Panc1 (cell line): ENCODE measurements at regions not wholly inside any gene's neighbourhood (a gene's known extent, or its start where the extent isn't known, plus 50 kb on each side); places are given as distances from the start of the nearest gene placed in this dataset.

Experiments
- ATAC-seq: fragments of 200-7000 bp; cut with Tn5 transposase; 2 replicates; pipeline ENCODE4 v1.9.1; 2020; ENCODE audit warnings: mild to moderate bottlenecking, moderate library complexity
- BruUV-seq: library from RNA; stranded (reverse); fragments of 400-500 nt; replicated peaks from 2 replicates; lab custom pipeline; 2021; lab: Mats Ljungman, UMichigan
- CTCF ChIA-PET: fragments of 300-600 bp; sonication (Branson Sonifier 250); formaldehyde crosslinking; loops from one replicate; lab custom pipeline; 2022; ENCODE audit warnings: antibody characterized with exemption; lab: Charles Lee
- POLR2A ChIA-PET: fragments of 300-600 bp; sonication (Branson Sonifier 250); formaldehyde crosslinking; loops from one replicate; lab custom pipeline; 2022; ENCODE audit warnings: antibody characterized with exemption; lab: Charles Lee
- DNase-seq: peaks from one replicate; pipeline ENCODE4 v3.0.0-alpha.2; 2010; ENCODE audit warnings: low read depth, low spot score
- H3K27ac ChIP-seq: 2 replicates; pipeline ENCODE4 v1.5.1; 2011; ENCODE audit warnings: mild to moderate bottlenecking, low read length, inconsistent platforms
- H3K27me3 ChIP-seq: fragments of 200-500 bp; sonication (Bioruptor generic); 2 replicates; pipeline ENCODE4 v1.6.0; 2014; ENCODE audit warnings: low read length, inconsistent platforms; ENCODE audit not compliant: control insufficient read depth, insufficient read depth
- H3K36me3 ChIP-seq: fragments of 200-500 bp; sonication (Bioruptor generic); 2 replicates; pipeline ENCODE4 v1.5.1; 2014; ENCODE audit warnings: inconsistent platforms, mild to moderate bottlenecking, low read length, moderate library complexity; ENCODE audit not compliant: control insufficient read depth, insufficient read depth
- H3K4me1 ChIP-seq: 2 replicates; pipeline ENCODE4 v1.5.1; 2011; ENCODE audit warnings: inconsistent platforms, mild to moderate bottlenecking, low read length, moderate library complexity; ENCODE audit not compliant: control insufficient read depth, insufficient read depth
- H3K4me3 ChIP-seq, 2 experiments: 2 replicates each; pipeline ENCODE4 v1.5.1; 2011 to 2012; ENCODE audit warnings: low read depth in 2 of 2, low read length in 2 of 2, mild to moderate bottlenecking in 2 of 2, inconsistent platforms in 1 of 2, moderate library complexity in 1 of 2
- H3K9me3 ChIP-seq: fragments of 200-500 bp; sonication (Bioruptor generic); 2 replicates; pipeline ENCODE4 v1.5.1; 2014; ENCODE audit warnings: low read depth, mild to moderate bottlenecking, inconsistent platforms, low read length, moderate library complexity; ENCODE audit not compliant: control insufficient read depth, insufficient read depth
- CTCF ChIP-seq: fragments of 450-650 bp; IDR thresholded peaks from 2 replicates; pipeline ENCODE4 v1.5.1; 2017; ENCODE audit warnings: mild to moderate bottlenecking
- POLR2AphosphoS5 ChIP-seq: IDR thresholded peaks from 2 replicates; pipeline ENCODE4 v1.6.1; 2012; ENCODE audit warnings: mild to moderate bottlenecking, low read depth, low read length, moderate library complexity
- REST ChIP-seq, 2 experiments: IDR thresholded peaks; 2 replicates each; pipeline ENCODE4 v1.6.1; 2011 to 2012; ENCODE audit warnings: low read depth in 2 of 2, control low read depth in 1 of 2, low read length in 1 of 2, mild to moderate bottlenecking in 1 of 2, moderate library complexity in 1 of 2; ENCODE audit not compliant: insufficient read depth in 1 of 2
- SIN3A ChIP-seq: IDR thresholded peaks from 2 replicates; pipeline ENCODE4 v1.6.1; 2012; ENCODE audit warnings: low read depth, mild to moderate bottlenecking, low read length, moderate library complexity, borderline replicate concordance; ENCODE audit not compliant: insufficient read depth
- TCF7L2 ChIP-seq: IDR thresholded peaks from 2 replicates; pipeline ENCODE4 v1.6.1; 2011; ENCODE audit warnings: mild to moderate bottlenecking, low read depth, low read length, inconsistent platforms
- in situ Hi-C: cut with HindIII; loops from 2 replicates; pipeline ENCODE4 v1.10.0; 2016; ENCODE audit warnings: low sequenced_read_pairs, low pct_unique_long_range_greater_than_20kb
- intact Hi-C: fragments of 100-400 bp; cut with micrococcal nuclease; formaldehyde crosslinking; loops from one replicate; pipeline ENCODE4 v1.10.0; 2022; ENCODE audit not compliant: unreplicated experiment

- Histone ChIP-seq H3K4me1 (no peaks in the 10 kb centered on the region), H3K9me3 (no peaks in the 10 kb centered on the region), H3K27ac (no peak overlapping the region), H3K27me3 (no peaks in the 10 kb centered on the region), H3K4me3 (no peak overlapping the region), H3K36me3 (no peaks in the 10 kb centered on the region)
- BruUV-seq = no TSS peak
- in situ Hi-C loops (no loop called here), intact Hi-C loops (no loop called here)
- ChIA-PET POLR2A (no interaction called here), CTCF (interaction anchor here (0.6 kb wide), 1 partner anchor 954 kb away, joined by 6 read pairs; no protein-coding TSS in a partner anchor)
- DNase-seq = no peak
- TF ChIP-seq TCF7L2 (no peak), POLR2AphosphoS5 (no peak), SIN3A (no peak), CTCF (no peak), REST (IDR thresholded peaks at IDR 0.05; ENCODE audit: insufficient read depth in 1 of 2, low read depth in 2 of 2, low read length in 1 of 2) (no peak)
- ATAC-seq = no peak
Measured at GRCh38 chr10:35927990-35928488, 285.9 kb upstream of the FZD8 start.

GRCh38 chr10:35927341-35927740 is 285.2 kb upstream of the FZD8 start:
- ATAC-seq (no peak), DNase-seq (no peak)
- POLR2A ChIA-PET = no interaction called here
- in situ Hi-C loops = no loop called here
- no peak for TF ChIP-seq SIN3A
- TF ChIP-seq REST (IDR thresholded peaks at IDR 0.05; ENCODE audit: insufficient read depth in 1 of 2, low read depth in 2 of 2, low read length in 1 of 2) = no peak
- TF ChIP-seq CTCF = no peak
- Histone ChIP-seq H3K27me3 (no peaks in the 10 kb centered on the region), H3K9me3 (no peaks in the 10 kb centered on the region), H3K27ac (no peak overlapping the region), H3K4me1 (no peaks in the 10 kb centered on the region), H3K36me3 (no peaks in the 10 kb centered on the region), H3K4me3 (no peak overlapping the region)
- CTCF ChIA-PET = no interaction called here
- no TSS peak for BruUV-seq
- intact Hi-C loops = no loop called here
